CD1c-positive myeloid dendritic cell (primary cell): ENCODE measurements at regions not wholly inside any gene's neighbourhood (a gene's known extent, or its start where the extent isn't known, plus 50 kb on each side); places are given as distances from the start of the nearest gene placed in this dataset.

Experiments
- DNase-seq: peaks from one replicate; pipeline ENCODE4 v3.0.0-alpha.2; 2016; ENCODE audit errors: extremely low spot score

DNA sequence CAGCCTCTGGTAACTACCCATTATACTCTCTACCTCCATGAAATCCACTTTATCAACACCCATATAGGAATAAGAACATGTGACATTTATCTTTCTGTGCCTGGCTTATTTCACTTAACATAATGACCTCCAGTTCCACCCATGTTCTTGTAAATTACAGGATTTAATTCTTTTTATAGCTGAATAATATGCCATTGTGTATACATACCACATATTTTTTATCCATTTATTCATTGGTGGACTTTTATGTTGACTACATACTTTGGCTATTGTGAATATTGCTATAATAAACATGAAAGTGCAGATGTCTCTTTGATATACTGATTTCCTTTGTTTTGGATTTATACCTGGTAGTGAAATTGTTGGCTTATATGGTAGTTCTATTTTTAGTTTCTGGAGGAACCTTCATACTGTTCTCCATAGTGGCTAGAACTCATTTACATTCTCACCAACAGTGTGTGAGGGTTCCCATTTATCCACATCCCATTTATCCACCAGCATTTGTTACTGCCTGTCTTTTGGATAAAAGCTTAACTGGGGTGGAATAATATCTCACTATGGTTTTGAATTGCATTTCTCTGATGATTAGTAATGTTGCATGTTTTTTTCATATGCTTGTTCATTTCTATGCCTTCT is 473.4 kb downstream of the TBL1XR1 start:
- DNase-seq = no peak

DNA sequence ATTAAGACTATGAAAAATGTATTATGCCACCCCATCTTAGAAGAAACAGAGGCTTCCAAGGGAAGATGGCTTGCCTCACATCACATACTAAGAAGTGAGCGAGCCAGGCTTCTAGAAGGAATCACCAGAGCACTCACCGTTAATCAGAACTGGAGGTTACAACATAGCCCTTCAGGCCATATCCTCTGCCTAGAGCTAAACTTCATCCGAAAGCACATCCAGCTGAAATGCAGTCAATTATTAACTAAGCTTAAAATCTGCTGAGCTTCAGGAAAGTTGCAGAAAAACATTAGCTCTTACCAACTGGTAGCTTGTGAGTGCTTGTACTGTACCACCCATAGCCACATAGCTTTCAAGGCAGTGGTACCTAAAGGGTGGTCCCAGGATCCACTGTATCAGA is 483.2 kb downstream of the TBL1XR1 start:
- no peak for DNase-seq

DNA sequence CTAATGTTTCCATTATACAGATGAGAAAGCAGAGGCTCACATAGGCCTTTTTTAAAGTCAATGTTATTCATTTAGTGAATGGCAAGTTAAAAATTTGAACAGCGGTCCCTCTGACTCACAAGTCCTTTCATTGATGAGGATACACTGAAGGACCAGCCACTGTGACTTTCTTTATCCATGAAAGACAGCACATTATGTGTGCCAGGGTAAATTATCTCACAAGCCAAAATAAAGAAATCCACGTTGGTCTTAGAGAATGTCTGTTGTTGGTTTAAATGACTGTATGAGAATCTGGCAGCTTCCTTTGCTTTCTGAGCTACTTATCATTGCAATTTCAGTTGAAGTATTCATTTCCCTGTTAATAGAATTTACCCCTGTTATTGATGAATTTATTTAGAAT is 485.1 kb downstream of the TBL1XR1 start:
- no peak for DNase-seq

DNA sequence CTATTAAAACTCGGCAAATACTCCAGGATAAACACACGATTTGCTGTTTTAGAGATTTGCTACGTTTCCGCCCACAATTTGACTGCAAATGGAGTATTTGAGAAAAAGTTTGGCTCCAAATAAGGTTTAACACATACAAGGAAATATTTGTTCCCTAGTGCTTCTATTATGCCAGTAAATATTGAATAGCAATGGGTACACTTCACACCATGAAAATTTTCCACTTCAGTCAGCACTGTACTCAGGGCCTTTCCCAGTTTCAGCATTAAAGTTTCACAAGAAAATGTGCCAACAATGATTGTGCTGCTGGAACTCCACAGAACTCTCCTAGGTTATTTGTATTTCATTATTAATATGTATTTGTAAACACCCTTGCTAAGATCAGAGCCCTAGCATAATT is 498.0 kb downstream of the TBL1XR1 start:
- no peak for DNase-seq

DNA sequence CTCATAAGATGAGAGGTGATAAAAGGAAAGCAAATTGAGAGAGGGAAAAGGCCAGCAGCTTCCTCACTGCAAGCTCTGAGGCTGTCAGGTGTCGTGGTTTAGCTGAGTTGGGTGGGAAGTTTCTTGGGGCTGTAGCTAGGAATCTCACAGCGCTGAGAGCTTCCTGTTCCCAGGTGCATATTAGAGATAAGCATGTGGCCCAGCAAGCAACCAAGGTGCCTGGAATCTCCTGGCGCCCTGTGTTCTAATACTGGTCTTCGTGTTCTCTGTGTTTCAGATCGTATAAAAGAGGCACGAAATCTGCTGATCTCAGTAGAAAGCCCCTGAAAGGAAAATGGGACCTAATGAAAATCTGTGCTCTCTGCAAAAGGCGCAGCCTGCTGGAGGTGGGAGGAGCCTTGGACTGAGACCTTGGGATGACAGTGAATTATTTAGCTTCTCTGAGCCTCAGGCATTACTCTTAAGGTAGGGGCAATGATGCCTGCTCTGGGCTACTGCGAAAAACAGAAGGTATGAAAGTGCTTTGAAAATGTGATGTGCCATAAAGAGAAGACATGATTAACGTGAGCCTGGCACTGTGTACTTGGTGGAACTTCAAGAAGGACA is 499.9 kb downstream of the TBL1XR1 start:
- no peak for DNase-seq

DNA sequence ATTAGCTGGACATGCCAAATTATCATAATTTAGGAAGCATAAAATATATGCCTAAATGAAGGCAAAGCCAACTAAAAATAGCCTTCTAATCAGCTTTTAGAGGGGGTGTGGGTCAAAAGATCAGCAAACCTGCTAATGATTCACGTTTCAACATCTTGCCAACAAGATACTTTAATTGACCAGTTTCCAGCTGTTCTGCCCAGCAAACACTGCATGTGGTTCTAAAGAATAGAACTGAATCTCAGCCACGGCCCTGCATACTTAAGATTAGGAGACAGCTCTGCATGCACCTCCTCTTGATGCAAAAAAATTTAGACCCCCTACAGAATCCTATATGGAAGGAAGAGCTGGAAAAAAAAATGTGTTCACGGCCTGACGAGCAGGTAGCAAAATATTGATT is 500.5 kb downstream of the TBL1XR1 start:
- DNase-seq = no peak

DNA sequence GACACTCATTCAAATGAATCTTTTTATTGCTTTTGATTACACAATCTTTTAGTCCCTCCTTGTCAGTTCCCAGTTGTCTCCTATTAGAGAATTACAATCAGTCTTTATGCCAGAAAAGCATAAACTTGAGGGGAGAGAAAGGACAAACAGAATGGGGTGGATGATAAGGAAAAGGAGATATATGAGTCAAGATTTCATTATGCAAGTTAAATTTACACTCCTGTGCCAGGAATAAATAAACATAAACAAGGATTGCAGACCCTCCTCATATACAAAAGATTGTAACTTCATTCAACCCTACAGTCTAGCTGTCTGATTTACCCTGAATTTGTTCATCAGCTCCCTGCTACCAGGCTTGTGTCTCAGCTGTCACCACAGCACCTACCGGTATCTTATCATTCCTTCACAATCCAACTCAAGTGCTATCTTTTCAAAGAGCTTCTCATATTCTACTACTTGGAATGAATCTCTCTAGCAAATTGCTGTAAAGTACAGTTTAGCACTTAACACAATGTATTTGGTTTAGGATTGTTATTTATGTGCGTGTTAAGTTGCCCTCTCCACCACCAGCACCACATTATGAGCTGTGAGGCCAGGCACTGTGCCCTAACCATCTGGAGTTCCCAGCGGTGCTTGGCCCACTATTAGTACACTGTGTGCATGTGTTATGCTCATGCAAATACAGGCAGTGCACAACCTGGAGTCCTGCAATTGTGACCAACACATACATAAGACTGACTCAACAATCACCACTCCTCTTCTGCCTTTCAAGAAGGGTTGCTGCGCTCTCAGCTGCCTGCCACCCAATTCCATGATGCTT is 504.1 kb downstream of the TBL1XR1 start:
- DNase-seq = no peak

DNA sequence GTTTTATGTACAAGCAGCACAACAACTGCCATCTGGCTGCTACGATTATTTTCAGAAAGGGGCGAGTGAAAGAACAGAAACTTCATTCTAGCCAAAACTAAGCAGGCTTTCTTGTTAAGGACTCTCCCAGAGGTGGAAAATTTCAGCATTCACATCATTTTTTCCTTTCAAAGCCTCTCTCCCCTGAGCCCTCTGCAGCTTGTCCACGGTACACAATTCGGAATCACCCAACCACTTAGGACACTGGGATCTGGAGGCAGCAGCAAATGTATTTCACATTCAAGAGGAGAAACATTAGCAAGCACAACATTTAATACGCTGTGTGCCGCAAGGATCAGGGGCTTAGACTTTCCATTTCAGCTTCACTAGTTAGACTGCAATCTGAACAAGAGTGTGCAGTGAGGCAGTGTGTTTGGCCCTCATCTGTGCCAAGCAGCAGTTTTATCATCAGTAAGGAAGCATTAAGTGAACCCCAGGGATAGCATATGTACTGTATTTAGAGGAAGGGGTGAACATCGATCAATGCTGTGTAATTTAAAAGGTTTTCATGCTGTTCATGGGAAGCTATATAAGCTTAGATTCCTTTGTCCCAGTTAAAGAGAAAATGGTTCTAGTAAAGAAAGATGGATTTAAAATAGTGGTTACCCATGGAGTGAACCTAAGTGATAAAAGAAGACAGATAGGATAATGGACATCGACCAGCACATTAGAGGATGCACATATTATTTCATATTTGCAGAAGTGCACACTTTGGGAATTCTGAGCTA is 504.9 kb downstream of the TBL1XR1 start:
- DNase-seq = no peak

DNA sequence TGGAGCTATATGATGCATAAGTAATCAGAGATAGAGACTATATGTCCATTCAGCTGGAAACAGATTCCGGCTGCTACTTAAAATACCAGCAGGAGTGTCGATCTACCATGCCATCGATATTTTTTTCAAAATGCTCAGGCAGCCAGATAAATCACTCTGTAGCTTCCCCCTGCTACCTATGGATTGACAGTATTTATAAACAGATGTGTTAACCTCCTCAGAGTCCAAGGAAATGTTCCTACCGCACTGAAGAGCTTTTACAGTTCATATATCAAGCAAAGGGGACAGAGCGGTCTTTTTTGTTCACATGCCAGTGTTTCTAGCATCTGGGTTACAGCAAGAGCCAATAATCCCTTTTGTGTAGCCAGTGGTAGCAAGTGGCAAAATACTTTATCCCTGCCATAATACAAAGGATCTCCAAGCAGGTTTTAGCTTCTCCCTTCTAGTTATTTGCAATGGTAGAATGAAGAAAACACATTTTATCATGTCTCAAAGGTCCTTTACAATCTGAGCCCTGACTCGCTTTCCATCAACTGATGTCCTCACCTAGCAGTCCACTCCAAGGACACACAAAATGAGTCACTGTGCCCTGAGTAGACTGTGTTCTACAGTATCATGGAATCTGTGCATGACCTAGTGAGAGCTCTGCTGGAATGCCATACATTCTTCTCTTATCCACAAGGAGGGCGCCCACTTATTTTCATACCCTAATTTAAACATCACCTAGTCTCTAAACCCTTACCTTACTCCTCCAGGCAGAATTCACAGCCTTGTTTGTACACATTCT is 507.0 kb downstream of the TBL1XR1 start:
- no peak for DNase-seq

DNA sequence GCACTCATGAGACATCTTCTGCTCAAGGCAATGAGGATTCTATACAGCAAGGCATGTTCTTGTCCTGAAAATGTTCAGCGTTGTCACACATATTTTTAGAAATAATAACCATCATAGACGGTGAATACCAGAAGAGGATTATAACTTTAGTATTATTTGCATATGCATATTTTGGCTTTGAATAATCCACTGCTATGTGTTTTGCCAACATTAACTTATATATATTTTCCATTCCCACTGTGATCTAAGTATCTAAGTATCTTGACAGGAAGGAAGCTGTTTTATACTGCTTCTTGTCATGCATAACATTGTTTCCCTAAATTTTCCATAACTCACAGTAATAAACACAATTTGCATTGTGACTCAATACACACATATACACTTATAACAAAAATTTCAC is 509.5 kb downstream of the TBL1XR1 start:
- no peak for DNase-seq

DNA sequence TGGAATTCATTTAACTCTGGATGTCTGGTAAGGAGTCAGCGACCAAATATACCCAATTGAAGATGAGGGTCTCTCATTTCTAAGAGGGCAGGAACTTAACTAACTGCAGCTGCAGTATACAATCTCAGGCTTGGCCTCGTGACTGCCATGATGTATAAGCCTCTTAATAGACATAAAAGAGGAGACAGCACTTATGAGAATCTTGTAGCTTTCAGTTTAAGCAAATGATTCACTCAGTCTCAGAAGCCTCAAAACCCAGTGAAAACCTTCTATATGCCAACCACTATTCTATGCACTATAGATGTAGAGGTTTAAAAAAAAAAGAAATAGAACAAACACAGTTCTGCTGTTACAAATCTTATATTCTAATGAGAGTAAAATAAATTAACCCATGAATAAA is 513.9 kb downstream of the TBL1XR1 start:
- no peak for DNase-seq

DNA sequence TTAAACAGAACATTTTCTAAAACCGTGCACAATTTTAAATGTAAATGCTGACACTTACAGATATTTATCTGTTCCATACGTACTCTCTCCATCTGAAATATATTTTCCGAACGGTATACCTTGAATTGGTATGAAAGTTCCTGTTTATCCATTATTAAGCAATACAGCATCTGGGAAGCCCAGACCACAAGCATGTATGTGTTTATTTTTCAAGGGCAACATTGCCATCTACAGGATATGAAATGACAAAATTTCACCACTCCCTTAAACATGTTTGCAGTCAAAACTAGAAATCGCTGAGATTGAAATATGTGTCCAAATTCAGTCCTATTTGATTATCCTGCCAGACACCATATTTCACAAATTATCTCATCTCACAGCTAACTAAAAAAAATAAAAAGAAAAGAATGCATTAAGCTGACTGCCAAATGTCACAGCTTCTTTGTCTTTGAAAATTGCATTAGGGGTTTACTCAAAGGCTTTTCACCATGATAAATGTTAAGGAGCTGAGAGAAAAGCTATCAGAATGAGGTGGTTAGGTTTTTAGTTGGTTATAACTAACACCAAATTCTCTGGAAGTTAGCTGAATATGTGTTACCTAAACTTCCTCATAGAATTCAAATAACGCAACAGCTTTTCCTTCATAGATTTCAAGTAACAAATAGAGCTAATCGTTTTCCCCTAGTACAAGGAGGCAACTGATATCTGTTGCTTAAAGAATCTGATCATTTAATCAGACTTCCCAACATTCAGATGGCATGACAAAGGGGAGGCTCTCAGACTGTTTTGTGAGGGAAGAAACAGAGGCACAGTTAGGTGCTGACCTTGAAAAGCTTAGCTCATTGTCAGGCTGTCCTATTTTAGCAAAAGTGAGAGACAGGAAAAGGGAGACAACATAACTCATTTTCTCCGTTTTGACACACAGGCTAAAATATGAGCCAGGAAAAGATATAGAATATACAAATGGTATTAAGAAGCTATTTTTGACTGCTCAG is 533.1 kb downstream of the TBL1XR1 start:
- DNase-seq = no peak

DNA sequence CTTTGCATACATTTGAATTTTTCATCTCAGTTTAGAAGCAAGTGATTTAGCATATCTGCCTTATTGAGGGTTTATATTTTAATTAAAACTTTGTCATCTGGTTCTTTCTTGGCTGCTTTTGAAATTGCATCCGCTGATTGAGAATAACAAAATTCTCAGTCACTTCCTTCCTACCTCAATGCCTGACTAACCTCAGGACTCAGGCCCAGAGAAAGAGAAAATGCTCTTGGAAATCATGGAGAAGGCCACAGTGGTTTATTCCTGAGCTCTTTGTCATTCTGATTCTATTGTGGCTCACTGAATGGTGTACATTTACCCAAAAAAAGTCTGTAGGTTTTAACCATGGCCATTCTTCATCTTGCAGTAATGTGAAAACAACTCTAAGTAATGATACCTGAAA is 533.9 kb downstream of the TBL1XR1 start:
- no peak for DNase-seq

DNA sequence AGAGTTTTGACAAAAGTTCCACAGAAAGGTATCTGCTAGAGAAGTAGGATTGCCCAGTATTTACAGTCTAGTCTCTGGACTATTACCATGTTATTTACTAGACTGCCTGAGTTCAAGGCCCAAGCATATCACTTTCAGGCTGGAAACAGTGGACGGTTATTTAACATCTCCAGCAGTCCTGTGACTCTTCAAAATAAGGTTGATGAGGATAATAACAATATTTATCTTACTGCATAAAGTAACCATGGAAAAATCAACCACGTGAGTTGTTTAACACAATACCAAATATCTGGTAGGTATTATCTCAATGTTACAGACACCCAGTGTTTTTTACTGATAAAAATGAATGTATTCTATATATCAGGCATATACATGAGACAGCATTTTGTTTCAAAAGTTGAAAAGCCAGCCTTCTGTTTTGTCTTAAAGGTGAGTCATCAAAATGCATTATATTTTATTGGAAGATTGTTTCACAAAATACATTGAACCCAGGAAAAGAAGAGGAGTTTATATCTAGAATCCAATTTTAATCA is 535.8 kb downstream of the TBL1XR1 start:
- no peak for DNase-seq

DNA sequence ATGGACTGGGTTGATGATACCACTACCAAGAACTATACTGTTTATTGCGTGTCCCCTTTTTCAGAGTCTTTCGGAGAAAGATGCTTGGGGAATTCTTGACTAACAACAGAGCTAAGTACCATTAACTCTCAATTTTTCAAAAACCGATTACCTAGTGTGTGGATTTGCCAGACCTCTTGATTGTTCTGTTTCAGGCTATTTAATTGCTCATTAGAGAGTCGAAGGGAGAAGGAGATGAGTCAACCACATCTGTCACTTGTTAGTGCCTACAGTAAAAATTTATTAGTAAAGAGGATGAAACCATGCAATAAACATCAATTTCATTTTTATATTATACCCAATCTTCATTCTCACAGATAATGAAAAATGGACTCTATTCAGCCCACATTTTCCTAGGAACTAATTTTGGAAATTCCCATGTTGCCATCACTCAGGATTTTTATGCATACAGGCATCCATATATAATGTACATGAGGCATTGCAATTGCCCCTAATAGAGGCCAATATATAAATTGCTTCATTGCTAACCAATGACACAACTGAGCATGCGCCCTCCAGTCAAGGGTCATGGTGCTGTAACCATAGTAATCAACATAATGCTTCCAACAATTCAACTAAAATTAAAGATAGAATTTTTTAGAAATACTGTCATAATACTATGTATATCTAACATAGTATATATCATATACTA is 541.7 kb downstream of the TBL1XR1 start:
- no peak for DNase-seq

DNA sequence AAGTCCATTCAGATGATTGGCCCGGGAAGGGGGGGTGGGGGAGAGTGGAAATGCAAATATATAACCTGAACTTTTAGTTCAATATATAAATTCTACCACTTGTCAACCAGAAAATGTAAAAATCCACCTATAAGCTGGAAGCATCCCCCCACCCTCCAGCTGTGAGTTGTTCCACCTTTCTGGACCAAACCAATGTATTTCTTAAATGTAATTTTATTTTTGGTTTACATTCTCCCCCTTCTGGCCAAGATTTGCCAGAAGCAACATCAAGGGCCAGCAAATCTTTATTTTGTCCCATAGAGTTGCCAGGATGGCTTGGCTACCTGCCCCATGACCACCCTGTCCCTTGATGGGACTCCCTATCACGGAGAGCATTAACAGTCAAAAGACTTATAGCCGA is 545.7 kb downstream of the TBL1XR1 start:
- DNase-seq = no peak

DNA sequence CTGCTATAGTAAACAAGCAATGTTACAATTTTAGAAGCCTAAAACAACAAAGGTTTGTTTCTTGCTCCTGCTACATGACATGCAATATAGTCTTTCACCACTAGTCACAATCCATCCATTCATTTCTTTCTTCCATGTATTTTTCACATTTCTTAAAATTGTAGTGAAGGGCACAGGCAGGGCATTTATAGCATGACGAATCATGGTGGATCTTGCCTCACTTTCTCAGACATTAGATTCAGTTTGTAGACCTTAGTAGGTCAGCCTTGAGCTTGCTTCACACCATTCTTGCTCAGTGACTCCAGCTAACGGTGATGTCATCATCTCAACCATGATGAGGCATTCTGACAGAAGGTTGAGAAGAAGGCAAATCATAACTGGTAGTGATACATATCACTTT is 546.8 kb downstream of the TBL1XR1 start:
- no peak for DNase-seq

DNA sequence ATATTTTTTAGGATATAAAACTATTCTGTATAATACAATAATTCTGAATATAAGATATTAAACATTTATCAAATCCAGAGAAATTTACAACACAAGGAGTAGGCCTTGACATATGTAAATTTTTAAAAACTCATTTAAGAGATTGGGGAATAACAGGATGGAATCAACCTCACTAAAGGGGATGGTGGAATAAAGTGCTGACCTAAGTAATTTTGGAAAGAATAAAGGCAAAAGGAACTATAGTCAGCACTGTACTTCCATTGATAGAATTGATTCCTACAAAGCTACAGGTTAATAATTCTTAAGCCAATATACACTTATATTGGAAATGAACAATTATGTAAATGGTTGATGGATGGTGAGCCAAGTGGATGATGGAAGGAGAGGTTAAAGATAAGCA is 549.3 kb downstream of the TBL1XR1 start:
- no peak for DNase-seq

DNA sequence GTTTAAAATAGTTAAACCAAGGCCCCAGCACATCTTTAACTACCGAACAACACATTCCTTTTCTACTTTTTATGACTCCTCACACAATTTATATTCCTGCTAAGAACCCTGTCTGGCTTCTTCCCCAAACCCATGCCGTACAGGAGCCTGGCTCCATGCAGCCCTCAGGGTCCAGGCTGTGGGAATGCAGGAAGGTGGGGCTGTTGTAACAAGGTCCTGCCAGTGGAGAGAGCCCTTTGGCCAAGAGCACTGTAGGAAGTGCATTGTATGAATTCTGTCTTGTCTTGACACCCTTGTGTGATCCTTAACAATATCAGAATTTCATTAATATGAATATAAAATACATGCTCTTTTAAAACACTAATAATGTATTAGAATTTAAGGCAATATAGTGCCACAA is 563.8 kb downstream of the TBL1XR1 start:
- DNase-seq = no peak

DNA sequence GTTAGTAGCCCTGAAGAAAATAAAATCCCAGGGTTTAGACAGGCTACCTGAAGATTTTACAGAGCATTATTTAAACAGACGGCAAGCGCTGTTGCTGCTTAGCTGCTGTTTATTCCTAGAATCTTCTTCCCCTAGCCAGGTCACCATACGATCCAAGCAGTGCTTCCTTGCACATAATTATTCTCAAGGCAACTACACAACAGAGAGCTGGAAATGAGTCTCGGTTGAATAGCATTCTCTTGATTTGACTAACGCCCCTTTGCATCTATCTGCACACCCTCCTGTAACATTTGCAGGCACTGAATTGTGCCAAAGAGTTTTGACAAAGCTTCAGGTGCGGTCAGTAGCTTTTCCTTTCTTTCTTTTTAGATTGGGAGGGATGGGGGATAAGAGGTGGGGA is 564.4 kb downstream of the TBL1XR1 start:
- no peak for DNase-seq
